HepG2 (cell line): ENCODE measurements at regions not wholly inside any gene's neighbourhood (a gene's known extent, or its start where the extent isn't known, plus 50 kb on each side); places are given as distances from the start of the nearest gene placed in this dataset.

Source experiments
- ARHGAP35 ChIP-seq: sonication (generic); formaldehyde crosslinking; IDR thresholded peaks from 2 replicates; pipeline ENCODE4 v1.9.0; 2022; ENCODE audit warnings: mild to moderate bottlenecking, inconsistent platforms, moderate library complexity, missing genetic modification reagents, borderline replicate concordance
- CTCF ChIP-seq: sonication (generic); formaldehyde crosslinking; IDR thresholded peaks from 2 replicates; pipeline ENCODE4 v1.5.0; 2020; ENCODE audit warnings: mild to moderate bottlenecking, missing genetic modification reagents, moderate library complexity
- EZH2 ChIP-seq: conservative IDR thresholded peaks from 2 replicates; pipeline ENCODE4 v1.6.1; 2012; ENCODE audit warnings: mild to moderate bottlenecking, low read depth, low read length, moderate library complexity
- KDM5A ChIP-seq: fragments of 200-600 bp; sonication (generic); IDR thresholded peaks from 2 replicates; pipeline ENCODE4 v1.7.0; 2018; ENCODE audit warnings: antibody characterized with exemption, mild to moderate bottlenecking, low read length, borderline replicate concordance
- NFATC3 ChIP-seq: sonication (generic); formaldehyde crosslinking; IDR thresholded peaks from 2 replicates; pipeline ENCODE4 v1.5.1; 2020; ENCODE audit warnings: mild to moderate bottlenecking, missing genetic modification reagents
- NFYC ChIP-seq: IDR thresholded peaks from 2 replicates; pipeline ENCODE4 v1.6.1; 2016; ENCODE audit warnings: missing genetic modification reagents, missing compliant biosample characterization
- PBX2 ChIP-seq: IDR thresholded peaks from 2 replicates; pipeline ENCODE4 v1.6.1; 2016; ENCODE audit warnings: control low read depth
- POLR2A ChIP-seq, 2 experiments: IDR thresholded peaks; 2 replicates each; pipeline ENCODE4 v1.6.1; 2011; ENCODE audit warnings: low read depth in 2 of 2, low read length in 2 of 2, mild to moderate bottlenecking in 1 of 2, moderate library complexity in 1 of 2; ENCODE audit not compliant: insufficient read depth in 1 of 2
- POLR2AphosphoS5 ChIP-seq: IDR thresholded peaks from 2 replicates; pipeline ENCODE4 v1.6.1; 2012; ENCODE audit warnings: low read depth, low read length
- SPEN ChIP-seq: sonication (generic); formaldehyde crosslinking; IDR thresholded peaks from 2 replicates; pipeline ENCODE4 v1.5.1; 2020; ENCODE audit warnings: low read depth, mild to moderate bottlenecking, missing genetic modification reagents
- STAG1 ChIP-seq: sonication (generic); formaldehyde crosslinking; IDR thresholded peaks from 2 replicates; pipeline ENCODE4 v1.4.0; 2020; ENCODE audit warnings: missing genetic modification reagents
- ZNF142 ChIP-seq: sonication (generic); formaldehyde crosslinking; IDR thresholded peaks from 2 replicates; pipeline ENCODE4 v1.4.0; 2020; ENCODE audit warnings: missing genetic modification reagents
- ZNF280D ChIP-seq: sonication (generic); formaldehyde crosslinking; IDR thresholded peaks from 2 replicates; pipeline ENCODE4 v1.5.1; 2020; ENCODE audit warnings: mild to moderate bottlenecking, missing genetic modification reagents

GRCh38 chr1:60573726-60574409 lies 500.3 kb upstream of the C1orf87 start:
- TF ChIP-seq CTCF (CRISPR knock-in tag), result no peak
- no peak for TF ChIP-seq POLR2A (IDR thresholded peaks at IDR 0.05; ENCODE audit: insufficient read depth in 1 of 2, low read depth in 2 of 2, low read length in 2 of 2)
- TF ChIP-seq SPEN (CRISPR knock-in tag), result no peak
- TF ChIP-seq NFATC3 (CRISPR knock-in tag), result no peak
- TF ChIP-seq ARHGAP35 (CRISPR knock-in tag), result no peak
- TF ChIP-seq STAG1 (CRISPR knock-in tag), result no peak
- no peak for TF ChIP-seq POLR2AphosphoS5
- no peak for TF ChIP-seq EZH2
- TF ChIP-seq NFYC (CRISPR knock-in tag), result no peak
- TF ChIP-seq ZNF280D, result no peak
- TF ChIP-seq KDM5A, result no peak
- TF ChIP-seq ZNF142 (CRISPR knock-in tag), result no peak
- no peak for TF ChIP-seq PBX2 (CRISPR knock-in tag)
